ENCODE measurements at regions not wholly inside any gene's neighbourhood (a gene's known extent, or its start where the extent isn't known, plus 50 kb on each side); places are given as distances from the start of the nearest gene placed in this dataset.

GRCh38 chr6:22412994-22413393 lies 116.2 kb upstream of the PRL start:
- TF ChIP-seq GATA2 (IDR thresholded peaks at IDR 0.05; ENCODE audit: low read depth, low read length) (no peak), GATA3 (IDR thresholded peaks at IDR 0.05; ENCODE audit: low read depth, low read length) (no peak)

Data from SH-SY5Y (cell line).